ENCODE measurements at regions not wholly inside any gene's neighbourhood (a gene's known extent, or its start where the extent isn't known, plus 50 kb on each side); places are given as distances from the start of the nearest gene placed in this dataset.

DNA sequence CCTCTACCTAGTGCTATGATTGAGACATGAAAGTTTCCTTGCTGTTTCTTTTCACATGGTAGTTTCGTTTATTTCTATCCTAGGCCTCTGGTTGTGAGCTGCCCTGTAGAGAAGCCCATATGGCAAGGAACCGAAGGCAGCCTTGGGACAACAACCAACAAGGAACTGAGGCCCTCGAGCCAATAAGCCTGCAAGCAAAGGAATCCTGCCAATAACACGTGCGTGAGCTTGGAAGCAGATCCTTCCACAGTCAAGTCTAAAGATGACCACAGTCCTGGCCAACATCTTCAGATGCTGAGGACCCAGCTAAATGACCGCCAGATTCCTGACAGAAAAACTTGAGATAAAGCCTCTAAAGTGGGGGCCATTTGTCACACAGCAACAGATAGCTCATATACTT, 100.4 kb upstream of the FAM9B start:
- TF ChIP-seq EZH2phosphoT487 (IDR thresholded peaks at IDR 0.05; ENCODE audit: borderline replicate concordance, low read length) (no peak), CTCF (conservative IDR thresholded peaks at IDR 0.05; ENCODE audit: low read depth, low read length) (no peak), EZH2 (IDR thresholded peaks at IDR 0.05; ENCODE audit: low read length, unreplicated experiment) (no peak)

All from PC-3 (cell line).